GM12892 (cell line): ENCODE measurements at regions not wholly inside any gene's neighbourhood (a gene's known extent, or its start where the extent isn't known, plus 50 kb on each side); places are given as distances from the start of the nearest gene placed in this dataset.

Experiments
- DNase-seq: peaks from one replicate; pipeline ENCODE4 v3.0.0; 2011; ENCODE audit not compliant: insufficient read length
- FAIRE-seq: peaks from 2 replicates; lab custom pipeline; 2011; peaks lifted over from hg19 to GRCh38; lab: Jason Lieb, UNC
- POLR2A ChIP-seq: IDR thresholded peaks from 2 replicates; pipeline ENCODE4 v1.6.1; 2011; ENCODE audit warnings: low read depth, low read length, control low read depth
- POLR2AphosphoS5 ChIP-seq: IDR thresholded peaks from 2 replicates; pipeline ENCODE4 v1.6.1; 2011; ENCODE audit warnings: low read depth, low read length, control low read depth
- TAF1 ChIP-seq: IDR thresholded peaks from 2 replicates; pipeline ENCODE4 v1.6.1; 2011; ENCODE audit warnings: low read depth, mild to moderate bottlenecking, control low read depth, low read length, borderline replicate concordance

DNA sequence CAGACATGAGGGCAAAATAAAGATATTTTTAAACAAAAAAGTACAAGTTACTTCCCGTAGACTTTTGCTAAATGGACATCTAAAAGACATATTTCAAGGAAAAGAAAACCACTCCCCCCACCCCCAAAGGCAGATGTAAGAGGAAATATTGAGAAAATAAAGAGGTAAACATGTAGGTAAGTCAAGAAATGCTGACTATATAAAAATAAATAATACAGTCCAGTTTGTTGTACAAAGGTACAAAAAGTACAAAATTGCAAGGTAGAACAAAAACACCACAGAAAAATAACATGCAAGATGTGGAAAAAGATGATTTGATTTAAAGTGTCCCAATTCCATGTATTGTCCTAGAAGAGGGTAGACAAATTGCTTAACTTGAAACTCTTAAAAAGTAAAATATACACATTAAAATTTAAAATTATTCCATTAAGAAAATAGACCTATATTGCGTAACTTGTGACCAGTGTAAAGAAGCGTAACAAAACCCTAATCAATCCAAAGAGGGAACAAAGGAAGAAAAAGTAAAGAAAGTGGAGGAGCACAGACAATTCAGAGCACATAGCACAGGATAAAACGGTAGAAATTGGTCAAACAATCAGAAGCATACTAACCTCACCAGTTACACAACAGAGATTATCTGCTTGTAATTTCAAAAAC is 58.4 kb upstream of the FAM216B start:
- DNase-seq (no peak), FAIRE-seq (no peak)
- no peak for TF ChIP-seq TAF1
- TF ChIP-seq POLR2A, result no peak
- TF ChIP-seq POLR2AphosphoS5, result no peak

DNA sequence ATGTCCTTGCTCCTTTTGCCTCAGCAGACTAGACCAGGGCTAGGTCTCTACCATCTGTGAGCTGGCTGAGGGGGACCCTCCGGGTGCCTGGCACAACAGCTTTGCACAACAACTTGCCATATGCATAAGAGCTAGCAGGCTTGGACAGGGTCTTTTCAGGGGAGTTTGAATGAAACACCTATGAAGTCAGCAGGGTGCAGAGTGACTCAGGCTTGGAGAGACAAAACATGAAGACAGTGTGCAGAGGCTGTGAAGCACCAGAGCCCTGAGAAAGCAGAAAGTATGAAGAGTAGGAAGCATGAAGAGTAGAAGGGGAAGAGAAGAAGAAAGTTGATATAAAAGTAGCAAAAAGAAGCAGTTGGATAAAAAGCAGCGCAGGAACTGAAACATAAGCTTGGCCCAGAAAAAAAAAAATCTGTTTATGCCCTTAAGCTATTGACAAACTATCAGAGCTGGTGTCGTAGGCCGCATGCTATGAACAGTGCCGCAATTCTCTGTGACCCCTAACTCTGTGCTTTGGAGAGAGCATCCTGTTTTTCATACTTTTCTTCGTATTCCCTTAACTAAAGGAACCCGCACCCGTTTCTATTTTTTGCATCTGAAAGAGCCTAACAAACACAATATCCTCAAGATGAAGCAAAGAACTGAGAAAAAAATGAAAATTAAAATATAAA is 52.7 kb upstream of the FAM216B start:
- TF ChIP-seq TAF1, result no peak
- no peak for TF ChIP-seq POLR2A
- TF ChIP-seq POLR2AphosphoS5, result no peak
- FAIRE-seq (no peak), DNase-seq (no peak)

DNA sequence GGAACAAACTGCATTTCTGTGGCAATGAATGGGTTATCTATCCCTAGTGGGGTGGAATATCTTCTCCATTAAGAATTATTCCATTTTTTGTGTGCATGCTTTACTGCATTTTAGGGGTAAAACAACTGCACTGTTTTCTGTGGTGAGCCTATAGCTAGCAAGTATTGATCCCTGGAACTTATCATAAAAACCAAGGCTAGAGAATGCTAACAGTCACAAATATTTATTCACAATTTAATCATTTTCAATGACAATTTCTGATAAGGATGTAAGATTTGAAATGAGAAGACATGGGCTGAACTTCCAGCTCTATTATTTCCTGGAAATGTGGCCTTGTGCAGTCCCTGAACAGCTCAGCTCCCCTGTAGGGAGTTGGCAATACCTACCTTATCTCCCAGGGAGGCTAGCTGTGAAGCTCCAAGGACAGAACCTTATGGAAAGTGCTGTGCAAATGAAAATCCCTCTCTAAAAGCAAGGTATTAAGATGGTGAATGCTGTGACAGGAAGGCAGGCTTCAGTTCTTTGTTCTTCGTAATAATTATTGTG is 51.5 kb upstream of the FAM216B start:
- DNase-seq (no peak), FAIRE-seq (no peak)
- TF ChIP-seq POLR2AphosphoS5 (no peak), TAF1 (no peak), POLR2A (no peak)
